ENCODE measurements at regions not wholly inside any gene's neighbourhood (a gene's known extent, or its start where the extent isn't known, plus 50 kb on each side); places are given as distances from the start of the nearest gene placed in this dataset.

- H3K9me2 ChIP-seq (replicated peaks; ENCODE audit: insufficient read depth, low read length), result no peaks in the 10 kb centered on the region
- no peak overlapping the region for H3K27ac ChIP-seq (ENCODE audit: low read length)
- no peak overlapping the region for H3K9ac ChIP-seq (ENCODE audit: low read length)
- no peaks in the 10 kb centered on the region for H3K79me2 ChIP-seq (ENCODE audit: low read length)
- no peak overlapping the region for H3K4me2 ChIP-seq (ENCODE audit: low read depth, low read length, poor library complexity, severe bottlenecking)
- H3K4me3 ChIP-seq (ENCODE audit: low read length), result no peak overlapping the region
- no peaks in the 10 kb centered on the region for H4K20me1 ChIP-seq (ENCODE audit: insufficient read depth, low read depth, low read length)
- no peaks in the 10 kb centered on the region for H3K9me3 ChIP-seq (ENCODE audit: low read length)
- no peak overlapping the region for H2AFZ ChIP-seq (ENCODE audit: low read length)
- DNase-seq, result no peak
- no peaks in the 10 kb centered on the region for H3K27me3 ChIP-seq (ENCODE audit: low read length)
- no peaks in the 10 kb centered on the region for H3K4me1 ChIP-seq (ENCODE audit: low read length)
- H3K36me3 ChIP-seq (ENCODE audit: insufficient read depth, low read length), result no peaks in the 10 kb centered on the region
Observed at GRCh38 chr1:147472489-147472888, 68.8 kb upstream of the BCL9 start.

GRCh38 chr1:147472966-147473732, 68.2 kb upstream of the BCL9 start:
- no peaks in the 10 kb centered on the region for H3K4me1 ChIP-seq (ENCODE audit: low read length)
- H4K20me1 ChIP-seq (ENCODE audit: insufficient read depth, low read depth, low read length), result no peaks in the 10 kb centered on the region
- no peaks in the 10 kb centered on the region for H3K27me3 ChIP-seq (ENCODE audit: low read length)
- H3K9me3 ChIP-seq (ENCODE audit: low read length), result no peaks in the 10 kb centered on the region
- no peak for DNase-seq
- H3K27ac ChIP-seq (ENCODE audit: low read length), result no peak overlapping the region
- H3K9me2 ChIP-seq (replicated peaks; ENCODE audit: insufficient read depth, low read length), result no peaks in the 10 kb centered on the region
- H3K4me3 ChIP-seq (ENCODE audit: low read length), result no peak overlapping the region
- H3K36me3 ChIP-seq (ENCODE audit: insufficient read depth, low read length), result no peaks in the 10 kb centered on the region
- H3K9ac ChIP-seq (ENCODE audit: low read length), result no peak overlapping the region
- H3K4me2 ChIP-seq (ENCODE audit: low read depth, low read length, poor library complexity, severe bottlenecking), result no peak overlapping the region
- no peaks in the 10 kb centered on the region for H3K79me2 ChIP-seq (ENCODE audit: low read length)
- no peak overlapping the region for H2AFZ ChIP-seq (ENCODE audit: low read length)

- H4K20me1 ChIP-seq (ENCODE audit: insufficient read depth, low read depth, low read length), result no peaks in the 10 kb centered on the region
- no peak overlapping the region for H2AFZ ChIP-seq (ENCODE audit: low read length)
- H3K4me1 ChIP-seq (ENCODE audit: low read length), result no peaks in the 10 kb centered on the region
- H3K79me2 ChIP-seq (ENCODE audit: low read length), result no peaks in the 10 kb centered on the region
- H3K27me3 ChIP-seq (ENCODE audit: low read length), result no peaks in the 10 kb centered on the region
- no peaks in the 10 kb centered on the region for H3K36me3 ChIP-seq (ENCODE audit: insufficient read depth, low read length)
- H3K9ac ChIP-seq (ENCODE audit: low read length), result no peak overlapping the region
- no peak overlapping the region for H3K4me3 ChIP-seq (ENCODE audit: low read length)
- DNase-seq, result no peak
- H3K9me3 ChIP-seq (ENCODE audit: low read length), result no peaks in the 10 kb centered on the region
- no peak overlapping the region for H3K4me2 ChIP-seq (ENCODE audit: low read depth, low read length, poor library complexity, severe bottlenecking)
- H3K9me2 ChIP-seq (replicated peaks; ENCODE audit: insufficient read depth, low read length), result no peaks in the 10 kb centered on the region
- no peak overlapping the region for H3K27ac ChIP-seq (ENCODE audit: low read length)
Observed at GRCh38 chr1:147473733-147474049, 67.6 kb upstream of the BCL9 start.

- H3K4me3 ChIP-seq (ENCODE audit: low read length), result no peak overlapping the region
- H3K27ac ChIP-seq (ENCODE audit: low read length), result no peak overlapping the region
- no peaks in the 10 kb centered on the region for H3K9me2 ChIP-seq (replicated peaks; ENCODE audit: insufficient read depth, low read length)
- H3K4me1 ChIP-seq (ENCODE audit: low read length), result no peaks in the 10 kb centered on the region
- no peaks in the 10 kb centered on the region for H3K79me2 ChIP-seq (ENCODE audit: low read length)
- no peaks in the 10 kb centered on the region for H3K27me3 ChIP-seq (ENCODE audit: low read length)
- no peaks in the 10 kb centered on the region for H4K20me1 ChIP-seq (ENCODE audit: insufficient read depth, low read depth, low read length)
- no peak overlapping the region for H2AFZ ChIP-seq (ENCODE audit: low read length)
- H3K4me2 ChIP-seq (ENCODE audit: low read depth, low read length, poor library complexity, severe bottlenecking), result no peak overlapping the region
- no peak for DNase-seq
- H3K9ac ChIP-seq (ENCODE audit: low read length), result no peak overlapping the region
- no peaks in the 10 kb centered on the region for H3K36me3 ChIP-seq (ENCODE audit: insufficient read depth, low read length)
- H3K9me3 ChIP-seq (ENCODE audit: low read length), result no peaks in the 10 kb centered on the region
Observed at GRCh38 chr1:147475488-147475887, 65.8 kb upstream of the BCL9 start.

GRCh38 chr1:147478521-147478920, 62.8 kb upstream of the BCL9 start:
- Histone ChIP-seq H3K9me3 (ENCODE audit: low read length) (no peaks in the 10 kb centered on the region), H3K4me1 (ENCODE audit: low read length) (no peaks in the 10 kb centered on the region), H3K27ac (ENCODE audit: low read length) (no peak overlapping the region), H3K4me3 (ENCODE audit: low read length) (no peak overlapping the region), H2AFZ (ENCODE audit: low read length) (no peak overlapping the region), H4K20me1 (ENCODE audit: insufficient read depth, low read depth, low read length) (no peaks in the 10 kb centered on the region), H3K9me2 (replicated peaks; ENCODE audit: insufficient read depth, low read length) (no peaks in the 10 kb centered on the region), H3K9ac (ENCODE audit: low read length) (no peak overlapping the region), H3K79me2 (ENCODE audit: low read length) (no peaks in the 10 kb centered on the region), H3K36me3 (ENCODE audit: insufficient read depth, low read length) (no peaks in the 10 kb centered on the region), H3K27me3 (ENCODE audit: low read length) (no peaks in the 10 kb centered on the region), H3K4me2 (ENCODE audit: low read depth, low read length, poor library complexity, severe bottlenecking) (no peak overlapping the region)
- no peak for DNase-seq

GRCh38 chr1:147479864-147480564, 61.3 kb upstream of the BCL9 start:
- Histone ChIP-seq H3K4me3 (ENCODE audit: low read length) (no peak overlapping the region), H2AFZ (ENCODE audit: low read length) (no peak overlapping the region), H3K27me3 (ENCODE audit: low read length) (no peaks in the 10 kb centered on the region), H3K9ac (ENCODE audit: low read length) (no peak overlapping the region), H3K36me3 (ENCODE audit: insufficient read depth, low read length) (no peaks in the 10 kb centered on the region), H3K9me2 (replicated peaks; ENCODE audit: insufficient read depth, low read length) (no peaks in the 10 kb centered on the region), H3K79me2 (ENCODE audit: low read length) (no peaks in the 10 kb centered on the region), H3K4me2 (ENCODE audit: low read depth, low read length, poor library complexity, severe bottlenecking) (no peak overlapping the region), H3K9me3 (ENCODE audit: low read length) (no peaks in the 10 kb centered on the region), H3K27ac (ENCODE audit: low read length) (no peak overlapping the region), H4K20me1 (ENCODE audit: insufficient read depth, low read depth, low read length) (no peaks in the 10 kb centered on the region), H3K4me1 (ENCODE audit: low read length) (no peaks in the 10 kb centered on the region)
- no peak for DNase-seq

GRCh38 chr1:147480565-147480935, 60.8 kb upstream of the BCL9 start:
- H2AFZ ChIP-seq (ENCODE audit: low read length), result no peak overlapping the region
- H3K79me2 ChIP-seq (ENCODE audit: low read length), result no peaks in the 10 kb centered on the region
- no peak overlapping the region for H3K27ac ChIP-seq (ENCODE audit: low read length)
- H3K36me3 ChIP-seq (ENCODE audit: insufficient read depth, low read length), result no peaks in the 10 kb centered on the region
- DNase-seq, result no peak
- H3K9ac ChIP-seq (ENCODE audit: low read length), result no peak overlapping the region
- H3K27me3 ChIP-seq (ENCODE audit: low read length), result no peaks in the 10 kb centered on the region
- H4K20me1 ChIP-seq (ENCODE audit: insufficient read depth, low read depth, low read length), result no peaks in the 10 kb centered on the region
- no peaks in the 10 kb centered on the region for H3K9me2 ChIP-seq (replicated peaks; ENCODE audit: insufficient read depth, low read length)
- H3K4me3 ChIP-seq (ENCODE audit: low read length), result no peak overlapping the region
- no peak overlapping the region for H3K4me2 ChIP-seq (ENCODE audit: low read depth, low read length, poor library complexity, severe bottlenecking)
- no peaks in the 10 kb centered on the region for H3K4me1 ChIP-seq (ENCODE audit: low read length)
- H3K9me3 ChIP-seq (ENCODE audit: low read length), result no peaks in the 10 kb centered on the region

- Histone ChIP-seq H3K4me3 (ENCODE audit: low read length) (no peak overlapping the region), H4K20me1 (ENCODE audit: insufficient read depth, low read depth, low read length) (no peaks in the 10 kb centered on the region), H3K79me2 (ENCODE audit: low read length) (no peaks in the 10 kb centered on the region), H3K4me2 (ENCODE audit: low read depth, low read length, poor library complexity, severe bottlenecking) (no peak overlapping the region), H3K27ac (ENCODE audit: low read length) (no peak overlapping the region), H3K4me1 (ENCODE audit: low read length) (peaks cover 9% of the 10 kb centered on the region), H3K9ac (ENCODE audit: low read length) (no peak overlapping the region), H3K36me3 (ENCODE audit: insufficient read depth, low read length) (no peaks in the 10 kb centered on the region), H3K27me3 (ENCODE audit: low read length) (no peaks in the 10 kb centered on the region), H2AFZ (ENCODE audit: low read length) (peak overlapping the region; percentile 58; the same call in 1 of the 2 replicates), H3K9me3 (ENCODE audit: low read length) (no peaks in the 10 kb centered on the region), H3K9me2 (replicated peaks; ENCODE audit: insufficient read depth, low read length) (no peaks in the 10 kb centered on the region)
- no peak for DNase-seq
Observed at GRCh38 chr1:147486876-147487656, 54.2 kb upstream of the BCL9 start.

All from Karpas-422 (cell line).